GM12875 (cell line): ENCODE measurements at regions not wholly inside any gene's neighbourhood (a gene's known extent, or its start where the extent isn't known, plus 50 kb on each side); places are given as distances from the start of the nearest gene placed in this dataset.
"Not testable (repeated sequence)": the region's sequence is repeated elsewhere in the genome, so short reads cannot be mapped to it uniquely, and the experiment has no call there.

Experiments used
- H3K4me3 ChIP-seq: one replicate; pipeline ENCODE4 v1.5.1; 2011; ENCODE audit warnings: low read depth, low read length, control low read depth
- CTCF ChIP-seq: IDR thresholded peaks from 2 replicates; pipeline ENCODE4 v1.5.1; 2011; ENCODE audit warnings: low read depth, mild to moderate bottlenecking, control low read depth, inconsistent platforms, low read length, moderate library complexity, borderline replicate concordance; ENCODE audit not compliant: insufficient read depth

- TF ChIP-seq CTCF: no peak
- H3K4me3 ChIP-seq: no peak overlapping the region
These were observed 82.2 kb upstream of the SEMA3E start for GRCh38 chr7:83731154-83731553.

- not testable (repeated sequence) for H3K4me3 ChIP-seq
These were observed 68.0 kb upstream of the SEMA3E start for GRCh38 chr7:83716923-83717322.

- no peak overlapping the region for H3K4me3 ChIP-seq
- TF ChIP-seq CTCF: no peak
These were observed 59.6 kb upstream of the SEMA3E start for GRCh38 chr7:83708531-83708930.

- H3K4me3 ChIP-seq: no peak overlapping the region
- TF ChIP-seq CTCF: no peak
These were observed 55.6 kb upstream of the SEMA3E start for GRCh38 chr7:83704564-83704963.

GRCh38 chr7:83702446-83702845 is 53.5 kb upstream of the SEMA3E start:
- no peak overlapping the region for H3K4me3 ChIP-seq
- TF ChIP-seq CTCF: no peak

- H3K4me3 ChIP-seq: no peak overlapping the region
- no peak for TF ChIP-seq CTCF
These were observed 52.8 kb upstream of the SEMA3E start for GRCh38 chr7:83701736-83702135.
